22Rv1 (cell line): ENCODE measurements at regions not wholly inside any gene's neighbourhood (a gene's known extent, or its start where the extent isn't known, plus 50 kb on each side); places are given as distances from the start of the nearest gene placed in this dataset.

Source experiments
- ZFX ChIP-seq: fragments of 450-650 bp; IDR thresholded peaks from 2 replicates; pipeline ENCODE4 v1.6.1; 2017; ENCODE audit warnings: antibody characterized with exemption, borderline replicate concordance
- TF ChIP-seq, protein P1 (sequence below): fragments of 450-650 bp; IDR thresholded peaks from 2 replicates; pipeline ENCODE4 v1.5.1; 2017; ENCODE audit warnings: mild to moderate bottlenecking

DNA sequence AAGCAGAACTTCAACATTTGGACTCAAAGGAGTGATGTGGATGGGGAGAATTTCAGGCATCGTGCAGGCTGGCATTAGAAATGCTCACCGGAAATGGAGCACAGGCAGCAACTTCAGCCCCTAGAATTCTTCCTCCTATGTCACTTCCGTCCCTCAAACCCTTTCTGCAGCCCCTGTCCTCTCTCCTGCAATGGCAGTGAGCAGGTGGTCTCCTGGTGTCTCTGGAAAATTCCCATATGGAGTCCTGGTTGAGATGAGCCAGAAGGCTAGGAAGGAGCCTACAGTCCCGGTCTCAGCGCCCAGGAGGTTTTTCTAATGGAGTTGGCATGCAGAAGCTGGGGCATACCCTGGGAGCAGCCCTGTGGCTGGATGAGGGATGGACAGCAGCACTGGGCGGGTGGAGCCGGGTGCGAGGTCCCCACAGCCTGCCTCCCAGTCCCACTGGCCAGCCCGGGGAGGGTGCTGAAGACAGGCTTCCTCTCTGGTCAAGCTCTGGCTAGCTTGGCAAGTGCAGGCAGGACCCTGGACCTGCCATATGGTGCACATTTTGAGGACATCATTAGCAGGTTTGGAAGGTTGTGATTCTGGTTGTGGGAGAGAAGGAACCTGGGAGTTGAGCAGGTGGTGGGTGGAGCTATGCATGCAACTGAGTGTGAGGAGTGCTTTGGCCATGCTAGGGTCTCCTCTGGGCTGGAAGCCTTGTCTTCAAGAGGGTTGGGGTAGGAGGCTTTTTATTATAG, 59.8 kb upstream of the B3GAT1 start:
- TF ChIP-seq, protein P1, sequence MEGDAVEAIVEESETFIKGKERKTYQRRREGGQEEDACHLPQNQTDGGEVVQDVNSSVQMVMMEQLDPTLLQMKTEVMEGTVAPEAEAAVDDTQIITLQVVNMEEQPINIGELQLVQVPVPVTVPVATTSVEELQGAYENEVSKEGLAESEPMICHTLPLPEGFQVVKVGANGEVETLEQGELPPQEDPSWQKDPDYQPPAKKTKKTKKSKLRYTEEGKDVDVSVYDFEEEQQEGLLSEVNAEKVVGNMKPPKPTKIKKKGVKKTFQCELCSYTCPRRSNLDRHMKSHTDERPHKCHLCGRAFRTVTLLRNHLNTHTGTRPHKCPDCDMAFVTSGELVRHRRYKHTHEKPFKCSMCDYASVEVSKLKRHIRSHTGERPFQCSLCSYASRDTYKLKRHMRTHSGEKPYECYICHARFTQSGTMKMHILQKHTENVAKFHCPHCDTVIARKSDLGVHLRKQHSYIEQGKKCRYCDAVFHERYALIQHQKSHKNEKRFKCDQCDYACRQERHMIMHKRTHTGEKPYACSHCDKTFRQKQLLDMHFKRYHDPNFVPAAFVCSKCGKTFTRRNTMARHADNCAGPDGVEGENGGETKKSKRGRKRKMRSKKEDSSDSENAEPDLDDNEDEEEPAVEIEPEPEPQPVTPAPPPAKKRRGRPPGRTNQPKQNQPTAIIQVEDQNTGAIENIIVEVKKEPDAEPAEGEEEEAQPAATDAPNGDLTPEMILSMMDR, result no peak
- no peak for TF ChIP-seq ZFX
